OCI-LY3 (cell line): ENCODE measurements at regions not wholly inside any gene's neighbourhood (a gene's known extent, or its start where the extent isn't known, plus 50 kb on each side); places are given as distances from the start of the nearest gene placed in this dataset.

Source experiments
- EZH2phosphoT487 ChIP-seq: fragments of 200-600 bp; shearing (Covaris generic); IDR thresholded peaks from 2 replicates; pipeline ENCODE4 v1.6.1; 2018; ENCODE audit warnings: antibody characterized with exemption, mixed run types, low read depth
- TF ChIP-seq, protein P1 (sequence below): fragments of 200-600, 300-600 bp; sonication (generic); IDR thresholded peaks from 2 replicates; pipeline ENCODE4 v1.5.1; 2014; ENCODE audit warnings: antibody characterized with exemption, low read length, low read depth

DNA sequence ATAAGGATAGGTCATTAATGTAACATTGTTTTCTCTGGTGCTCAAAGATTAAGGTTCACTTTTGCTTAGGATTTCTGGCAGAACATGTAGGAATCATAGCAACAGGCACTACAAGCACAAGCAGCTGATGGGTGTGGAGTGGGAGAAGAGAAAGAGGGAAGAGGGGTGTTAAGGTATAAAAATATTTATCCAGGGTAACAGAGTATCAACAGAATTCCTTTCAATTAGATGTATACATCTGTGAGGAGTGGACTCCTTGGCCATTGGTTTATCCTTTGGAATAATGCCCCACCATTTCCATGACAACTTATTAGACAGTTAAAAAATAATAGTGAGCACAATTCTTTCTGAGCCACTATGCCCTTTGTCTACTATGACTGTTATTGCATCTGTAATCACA lies 388.3 kb upstream of the DDHD1 start:
- TF ChIP-seq, protein P1, sequence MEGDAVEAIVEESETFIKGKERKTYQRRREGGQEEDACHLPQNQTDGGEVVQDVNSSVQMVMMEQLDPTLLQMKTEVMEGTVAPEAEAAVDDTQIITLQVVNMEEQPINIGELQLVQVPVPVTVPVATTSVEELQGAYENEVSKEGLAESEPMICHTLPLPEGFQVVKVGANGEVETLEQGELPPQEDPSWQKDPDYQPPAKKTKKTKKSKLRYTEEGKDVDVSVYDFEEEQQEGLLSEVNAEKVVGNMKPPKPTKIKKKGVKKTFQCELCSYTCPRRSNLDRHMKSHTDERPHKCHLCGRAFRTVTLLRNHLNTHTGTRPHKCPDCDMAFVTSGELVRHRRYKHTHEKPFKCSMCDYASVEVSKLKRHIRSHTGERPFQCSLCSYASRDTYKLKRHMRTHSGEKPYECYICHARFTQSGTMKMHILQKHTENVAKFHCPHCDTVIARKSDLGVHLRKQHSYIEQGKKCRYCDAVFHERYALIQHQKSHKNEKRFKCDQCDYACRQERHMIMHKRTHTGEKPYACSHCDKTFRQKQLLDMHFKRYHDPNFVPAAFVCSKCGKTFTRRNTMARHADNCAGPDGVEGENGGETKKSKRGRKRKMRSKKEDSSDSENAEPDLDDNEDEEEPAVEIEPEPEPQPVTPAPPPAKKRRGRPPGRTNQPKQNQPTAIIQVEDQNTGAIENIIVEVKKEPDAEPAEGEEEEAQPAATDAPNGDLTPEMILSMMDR: no peak
- no peak for TF ChIP-seq EZH2phosphoT487
